ENCODE measurements at regions not wholly inside any gene's neighbourhood (a gene's known extent, or its start where the extent isn't known, plus 50 kb on each side); places are given as distances from the start of the nearest gene placed in this dataset.

- H3K27me3 ChIP-seq (ENCODE audit: control insufficient read depth in 1 of 2, insufficient read depth in 2 of 2, low read length in 1 of 2), result peaks cover 0 to 2% of the 10 kb centered on the region in 2 donors
- no peaks in the 10 kb centered on the region for H3K36me3 ChIP-seq (ENCODE audit: control insufficient read depth in 1 of 2, insufficient read depth in 2 of 2, low read length in 1 of 2)
- ATAC-seq (ENCODE audit: low FRiP score) (no peak), DNase-seq (no peak)
- H3K9me3 ChIP-seq (ENCODE audit: control insufficient read depth, low read length), result no peaks in the 10 kb centered on the region
- H3K4me1 ChIP-seq (ENCODE audit: control insufficient read depth in 1 of 2, insufficient read depth in 2 of 2, low read length in 2 of 2), result no peaks in the 10 kb centered on the region
- H3K4me3 ChIP-seq (ENCODE audit: low read length in 2 of 2), result no peak overlapping the region
- intact Hi-C loops (cut with DNase I), result no loop called here
- WGBS, 2 donors, result 88 to 91% methylated on average over 10 of the region's 10 CpGs
- H3K27ac ChIP-seq (ENCODE audit: low read depth in 1 of 2, low read length in 2 of 2), result no peak overlapping the region
These were observed 149.5 kb upstream of the DIO3 start for GRCh38 chr14:101411779-101412178.

- 63 to 70% methylated on average over 5 of the region's 5 CpGs for WGBS, 2 donors
- no peaks in the 10 kb centered on the region for H3K4me1 ChIP-seq (ENCODE audit: control insufficient read depth in 1 of 2, insufficient read depth in 2 of 2, low read length in 2 of 2)
- H3K36me3 ChIP-seq (ENCODE audit: control insufficient read depth in 1 of 2, insufficient read depth in 2 of 2, low read length in 1 of 2), result no peaks in the 10 kb centered on the region
- DNase-seq (no peak), ATAC-seq (ENCODE audit: low FRiP score) (no peak)
- H3K9me3 ChIP-seq (ENCODE audit: control insufficient read depth, low read length), result no peaks in the 10 kb centered on the region
- H3K27me3 ChIP-seq (ENCODE audit: control insufficient read depth in 1 of 2, insufficient read depth in 2 of 2, low read length in 1 of 2), result peaks cover 0 to 2% of the 10 kb centered on the region in 2 donors
- intact Hi-C loops (cut with DNase I), result no loop called here
- H3K27ac ChIP-seq (ENCODE audit: low read depth in 1 of 2, low read length in 2 of 2), result no peak overlapping the region
- no peak overlapping the region for H3K4me3 ChIP-seq (ENCODE audit: low read length in 2 of 2)
These were observed 148.6 kb upstream of the DIO3 start for GRCh38 chr14:101412739-101413138.

GRCh38 chr14:101417434-101417833 lies 143.9 kb upstream of the DIO3 start:
- no peaks in the 10 kb centered on the region for H3K4me1 ChIP-seq (ENCODE audit: control insufficient read depth in 1 of 2, insufficient read depth in 2 of 2, low read length in 2 of 2)
- ATAC-seq (ENCODE audit: low FRiP score) (no peak), DNase-seq (no peak)
- 12 to 27% methylated on average over 1 of the region's 1 CpG for WGBS, 2 donors
- H3K27ac ChIP-seq (ENCODE audit: low read depth in 1 of 2, low read length in 2 of 2), result no peak overlapping the region
- no peaks in the 10 kb centered on the region for H3K36me3 ChIP-seq (ENCODE audit: control insufficient read depth in 1 of 2, insufficient read depth in 2 of 2, low read length in 1 of 2)
- H3K4me3 ChIP-seq (ENCODE audit: low read length in 2 of 2), result no peak overlapping the region
- intact Hi-C loops (cut with DNase I), result no loop called here
- H3K27me3 ChIP-seq (ENCODE audit: control insufficient read depth in 1 of 2, insufficient read depth in 2 of 2, low read length in 1 of 2), result peaks cover 0 to 2% of the 10 kb centered on the region in 2 donors
- H3K9me3 ChIP-seq (ENCODE audit: control insufficient read depth, low read length), result no peaks in the 10 kb centered on the region

GRCh38 chr14:101418601-101419000 lies 142.7 kb upstream of the DIO3 start:
- peaks cover 0 to 2% of the 10 kb centered on the region in 2 donors for H3K27me3 ChIP-seq (ENCODE audit: control insufficient read depth in 1 of 2, insufficient read depth in 2 of 2, low read length in 1 of 2)
- H3K36me3 ChIP-seq (ENCODE audit: control insufficient read depth in 1 of 2, insufficient read depth in 2 of 2, low read length in 1 of 2), result no peaks in the 10 kb centered on the region
- H3K4me3 ChIP-seq (ENCODE audit: low read length in 2 of 2), result no peak overlapping the region
- intact Hi-C loops (cut with DNase I), result no loop called here
- 28 to 34% methylated on average over 1 of the region's 1 CpG for WGBS, 2 donors
- ATAC-seq (ENCODE audit: low FRiP score) (no peak), DNase-seq (no peak)
- H3K27ac ChIP-seq (ENCODE audit: low read depth in 1 of 2, low read length in 2 of 2), result no peak overlapping the region
- no peaks in the 10 kb centered on the region for H3K4me1 ChIP-seq (ENCODE audit: control insufficient read depth in 1 of 2, insufficient read depth in 2 of 2, low read length in 2 of 2)
- H3K9me3 ChIP-seq (ENCODE audit: control insufficient read depth, low read length), result no peaks in the 10 kb centered on the region

GRCh38 chr14:101426466-101426865 lies 134.8 kb upstream of the DIO3 start:
- Histone ChIP-seq H3K4me1 (ENCODE audit: control insufficient read depth in 1 of 2, insufficient read depth in 2 of 2, low read length in 2 of 2) (no peaks in the 10 kb centered on the region), H3K36me3 (ENCODE audit: control insufficient read depth in 1 of 2, insufficient read depth in 2 of 2, low read length in 1 of 2) (no peaks in the 10 kb centered on the region), H3K4me3 (ENCODE audit: low read length in 2 of 2) (no peak overlapping the region), H3K9me3 (ENCODE audit: control insufficient read depth, low read length) (no peaks in the 10 kb centered on the region), H3K27ac (ENCODE audit: low read depth in 1 of 2, low read length in 2 of 2) (no peak overlapping the region), H3K27me3 (ENCODE audit: control insufficient read depth in 1 of 2, insufficient read depth in 2 of 2, low read length in 1 of 2) (no peaks in the 10 kb centered on the region)
- intact Hi-C loops (cut with DNase I), result no loop called here
- DNase-seq (no peak), ATAC-seq (ENCODE audit: low FRiP score) (no peak)
- WGBS, 2 donors, result 77 to 85% methylated on average over 3 of the region's 3 CpGs

- WGBS, 2 donors, result 96 to 100% methylated on average over 1 of the region's 1 CpG
- Histone ChIP-seq H3K4me3 (ENCODE audit: low read length in 2 of 2) (no peak overlapping the region), H3K36me3 (ENCODE audit: control insufficient read depth in 1 of 2, insufficient read depth in 2 of 2, low read length in 1 of 2) (no peaks in the 10 kb centered on the region), H3K4me1 (ENCODE audit: control insufficient read depth in 1 of 2, insufficient read depth in 2 of 2, low read length in 2 of 2) (no peaks in the 10 kb centered on the region), H3K27me3 (ENCODE audit: control insufficient read depth in 1 of 2, insufficient read depth in 2 of 2, low read length in 1 of 2) (no peaks in the 10 kb centered on the region), H3K27ac (ENCODE audit: low read depth in 1 of 2, low read length in 2 of 2) (no peak overlapping the region), H3K9me3 (ENCODE audit: control insufficient read depth, low read length) (no peaks in the 10 kb centered on the region)
- no peak for ATAC-seq (ENCODE audit: low FRiP score)
- no peak for DNase-seq
- intact Hi-C loops (cut with DNase I), result no loop called here
These were observed 132.9 kb upstream of the DIO3 start for GRCh38 chr14:101428409-101428808.

- Histone ChIP-seq H3K4me1 (ENCODE audit: control insufficient read depth in 1 of 2, insufficient read depth in 2 of 2, low read length in 2 of 2) (no peaks in the 10 kb centered on the region), H3K27ac (ENCODE audit: low read depth in 1 of 2, low read length in 2 of 2) (no peak overlapping the region), H3K9me3 (ENCODE audit: control insufficient read depth, low read length) (no peaks in the 10 kb centered on the region), H3K27me3 (ENCODE audit: control insufficient read depth in 1 of 2, insufficient read depth in 2 of 2, low read length in 1 of 2) (no peaks in the 10 kb centered on the region), H3K36me3 (ENCODE audit: control insufficient read depth in 1 of 2, insufficient read depth in 2 of 2, low read length in 1 of 2) (no peaks in the 10 kb centered on the region), H3K4me3 (ENCODE audit: low read length in 2 of 2) (no peak overlapping the region)
- intact Hi-C loops (cut with DNase I), result no loop called here
- 87 to 91% methylated on average over 8 of the region's 8 CpGs for WGBS, 2 donors
- DNase-seq (no peak), ATAC-seq (ENCODE audit: low FRiP score) (no peak)
These were observed 125.7 kb upstream of the DIO3 start for GRCh38 chr14:101435546-101435945.

GRCh38 chr14:101439023-101439422 lies 122.3 kb upstream of the DIO3 start:
- no peak for DNase-seq
- no peak for ATAC-seq (ENCODE audit: low FRiP score)
- intact Hi-C loops (cut with DNase I), result no loop called here
- H3K9me3 ChIP-seq (ENCODE audit: control insufficient read depth, low read length), result peaks cover 1% of the 10 kb centered on the region
- WGBS, 2 donors, result 46 to 51% methylated on average over 3 of the region's 3 CpGs
- no peaks in the 10 kb centered on the region for H3K27me3 ChIP-seq (ENCODE audit: control insufficient read depth in 1 of 2, insufficient read depth in 2 of 2, low read length in 1 of 2)
- no peak overlapping the region for H3K4me3 ChIP-seq (ENCODE audit: low read length in 2 of 2)
- no peak overlapping the region for H3K27ac ChIP-seq (ENCODE audit: low read depth in 1 of 2, low read length in 2 of 2)
- H3K36me3 ChIP-seq (ENCODE audit: control insufficient read depth in 1 of 2, insufficient read depth in 2 of 2, low read length in 1 of 2), result no peaks in the 10 kb centered on the region
- H3K4me1 ChIP-seq (ENCODE audit: control insufficient read depth in 1 of 2, insufficient read depth in 2 of 2, low read length in 2 of 2), result no peaks in the 10 kb centered on the region

GRCh38 chr14:101440496-101440895 lies 120.8 kb upstream of the DIO3 start:
- Histone ChIP-seq H3K27me3 (ENCODE audit: control insufficient read depth in 1 of 2, insufficient read depth in 2 of 2, low read length in 1 of 2) (no peaks in the 10 kb centered on the region), H3K4me1 (ENCODE audit: control insufficient read depth in 1 of 2, insufficient read depth in 2 of 2, low read length in 2 of 2) (no peaks in the 10 kb centered on the region), H3K27ac (ENCODE audit: low read depth in 1 of 2, low read length in 2 of 2) (no peak overlapping the region), H3K9me3 (ENCODE audit: control insufficient read depth, low read length) (peaks cover 1% of the 10 kb centered on the region), H3K36me3 (ENCODE audit: control insufficient read depth in 1 of 2, insufficient read depth in 2 of 2, low read length in 1 of 2) (no peaks in the 10 kb centered on the region), H3K4me3 (ENCODE audit: low read length in 2 of 2) (no peak overlapping the region)
- DNase-seq (no peak), ATAC-seq (ENCODE audit: low FRiP score) (no peak)
- intact Hi-C loops (cut with DNase I), result no loop called here
- WGBS, 2 donors, result 60 to 61% methylated on average over 6 of the region's 6 CpGs
